Upper lobe of left lung (tissue), 4 donors: ENCODE measurements at regions not wholly inside any gene's neighbourhood (a gene's known extent, or its start where the extent isn't known, plus 50 kb on each side); places are given as distances from the start of the nearest gene placed in this dataset.

ENCODE experiments used
- CTCF ChIP-seq, 6 experiments: fragments of 450-650 bp in 4 of 6; fragments of 200-600 bp in 2 of 6; sonication (generic) in 2 of 6; IDR thresholded peaks; one replicate each; pipeline ENCODE4 v1.5.1; 2016 to 2019; ENCODE audit warnings: antibody characterized with exemption in 6 of 6
- EP300 ChIP-seq, 4 donors: sonication (generic); formaldehyde crosslinking; IDR thresholded peaks; one replicate each; pipeline ENCODE4 v1.5.1; 2017; ENCODE audit warnings: antibody characterized with exemption in 4 of 4, control low read depth in 2 of 4
- POLR2A ChIP-seq, 4 donors: fragments of 450-650 bp; IDR thresholded peaks; one replicate each; pipeline ENCODE4 v1.5.1; 2016 to 2017; ENCODE audit warnings: antibody characterized with exemption in 4 of 4, mild to moderate bottlenecking in 2 of 4
- POLR2AphosphoS5 ChIP-seq, 2 donors: sonication (generic); formaldehyde crosslinking; IDR thresholded peaks; one replicate each; pipeline ENCODE4 v1.5.1; 2017; ENCODE audit warnings: antibody characterized with exemption in 2 of 2

GRCh38 chr2:176650104-176650837 lies 381.0 kb downstream of the MTX2 start:
- TF ChIP-seq POLR2AphosphoS5 (IDR thresholded peaks at IDR 0.05) = no peak
- TF ChIP-seq POLR2A (IDR thresholded peaks at IDR 0.05) = no peak
- no peak for TF ChIP-seq CTCF (IDR thresholded peaks at IDR 0.05)
- no peak for TF ChIP-seq EP300 (IDR thresholded peaks at IDR 0.05)
